Trophoblast cell (in vitro differentiated cells and primary cell): ENCODE measurements at regions not wholly inside any gene's neighbourhood (a gene's known extent, or its start where the extent isn't known, plus 50 kb on each side); places are given as distances from the start of the nearest gene placed in this dataset.

Experiments used
- DNase-seq, 2 donors: peaks; one replicate each; pipeline ENCODE4 v3.0.0-alpha.2; 2016
- H2AFZ ChIP-seq: 2 replicates; pipeline ENCODE4 v1.6.1; 2013; ENCODE audit warnings: low read length, moderate library complexity, mild to moderate bottlenecking; ENCODE audit not compliant: insufficient read depth, poor library complexity
- H2AK5ac ChIP-seq: 2 replicates; pipeline ENCODE4 v1.6.1; 2013; ENCODE audit warnings: mild to moderate bottlenecking, low read length
- H2BK120ac ChIP-seq: 2 replicates; pipeline ENCODE4 v1.6.1; 2013; ENCODE audit warnings: low read length, mild to moderate bottlenecking, moderate library complexity; ENCODE audit not compliant: insufficient read depth, poor library complexity
- H2BK12ac ChIP-seq: 2 replicates; pipeline ENCODE4 v1.6.1; 2013; ENCODE audit warnings: mild to moderate bottlenecking, low read length, moderate library complexity
- H2BK5ac ChIP-seq: 2 replicates; pipeline ENCODE4 v1.6.1; 2013; ENCODE audit warnings: low read length, low read depth, moderate library complexity, mild to moderate bottlenecking; ENCODE audit not compliant: poor library complexity
- H3K14ac ChIP-seq: 2 replicates; pipeline ENCODE4 v1.6.1; 2013; ENCODE audit warnings: mild to moderate bottlenecking, low read length
- H3K18ac ChIP-seq: 2 replicates; pipeline ENCODE4 v1.6.1; 2013; ENCODE audit warnings: mild to moderate bottlenecking, low read length
- H3K23ac ChIP-seq: 2 replicates; pipeline ENCODE4 v1.6.1; 2013; ENCODE audit warnings: low read length
- H3K27ac ChIP-seq: 2 replicates; pipeline ENCODE4 v1.5.1; 2013; ENCODE audit warnings: low read depth, mild to moderate bottlenecking, inconsistent platforms, low read length, moderate library complexity
- H3K27me3 ChIP-seq: 2 replicates; pipeline ENCODE4 v1.6.1; 2013; ENCODE audit warnings: inconsistent platforms, mild to moderate bottlenecking, low read length, moderate library complexity; ENCODE audit not compliant: insufficient read depth
- H3K36me3 ChIP-seq, 2 experiments: 1 replicate in 1 of 2; 2 replicates in 1 of 2; pipeline ENCODE4 v1.6.1; 2013; ENCODE audit warnings: low read length in 2 of 2, mild to moderate bottlenecking in 2 of 2, moderate library complexity in 1 of 2; ENCODE audit not compliant: insufficient read depth in 2 of 2, control insufficient read depth in 1 of 2
- H3K4ac ChIP-seq: 2 replicates; pipeline ENCODE4 v1.6.1; 2013; ENCODE audit warnings: low read depth, mild to moderate bottlenecking, low read length, moderate library complexity
- H3K4me1 ChIP-seq, 2 experiments: 1 replicate in 1 of 2; 2 replicates in 1 of 2; pipeline ENCODE4 v1.6.1; 2013; ENCODE audit warnings: low read length in 2 of 2, mild to moderate bottlenecking in 2 of 2, moderate library complexity in 1 of 2; ENCODE audit not compliant: insufficient read depth in 2 of 2, control insufficient read depth in 1 of 2
- H3K4me2 ChIP-seq: 2 replicates; pipeline ENCODE4 v1.6.1; 2013; ENCODE audit warnings: inconsistent platforms, mild to moderate bottlenecking, low read length, moderate library complexity
- H3K4me3 ChIP-seq: 2 replicates; pipeline ENCODE4 v1.5.1; 2013; ENCODE audit warnings: mild to moderate bottlenecking, low read depth, low read length, inconsistent platforms
- H3K79me1 ChIP-seq: one replicate; pipeline ENCODE4 v1.6.1; 2013; ENCODE audit warnings: low read length
- H3K79me2 ChIP-seq: 2 replicates; pipeline ENCODE4 v1.6.1; 2013; ENCODE audit warnings: low read length, mild to moderate bottlenecking; ENCODE audit not compliant: control insufficient read depth, insufficient read depth, poor library complexity
- H3K9ac ChIP-seq: 2 replicates; pipeline ENCODE4 v1.6.1; 2013; ENCODE audit warnings: mild to moderate bottlenecking, low read length
- H3K9me3 ChIP-seq: 2 replicates; pipeline ENCODE4 v1.6.1; 2013; ENCODE audit warnings: low read depth, mild to moderate bottlenecking, control low read depth, inconsistent platforms, low read length; ENCODE audit not compliant: insufficient read depth
- H4K12ac ChIP-seq: 2 replicates; pipeline ENCODE4 v1.6.1; 2013; ENCODE audit warnings: low read depth, mild to moderate bottlenecking, low read length, moderate library complexity
- H4K8ac ChIP-seq: 2 replicates; pipeline ENCODE4 v1.6.1; 2013; ENCODE audit warnings: low read depth, mild to moderate bottlenecking, low read length, moderate library complexity
- H4K91ac ChIP-seq: one replicate; pipeline ENCODE4 v1.6.1; 2013; ENCODE audit warnings: low read depth, mild to moderate bottlenecking, low read length, moderate library complexity
- WGBS: extraction: QIAGEN DNeasy Blood & Tissue Kit; methylation state at CpG from one replicate; pipeline ENCODE4 v1.1.7; 2013; ENCODE audit warnings: missing lambda C conversion rate; ENCODE audit not compliant: insufficient read length, insufficient coverage; ENCODE audit errors: extremely low coverage; 5-methylcytosine and 5-hydroxymethylcytosine counted together

DNA sequence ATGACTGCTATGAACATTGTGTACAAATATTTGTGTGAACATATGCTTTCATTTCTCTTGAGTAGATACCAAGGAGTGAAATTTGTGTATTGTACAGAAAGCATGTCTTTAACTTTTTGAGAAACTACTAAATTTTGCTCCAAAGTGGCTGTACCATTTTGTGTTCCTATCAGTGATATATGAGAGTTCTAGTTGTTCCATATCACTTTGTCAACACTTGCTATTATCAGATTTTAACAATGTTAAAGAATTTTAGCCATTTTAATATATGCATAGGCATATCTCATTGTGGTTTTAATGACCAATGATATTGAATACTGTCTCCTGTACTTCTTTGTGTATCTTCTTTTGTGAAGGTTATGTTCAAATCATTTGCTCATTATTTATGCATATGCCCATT, 142.9 kb upstream of the NR3C1 start:
- Histone ChIP-seq H3K9me3 (no peaks in the 10 kb centered on the region), H4K12ac (no peak overlapping the region), H3K79me1 (no peaks in the 10 kb centered on the region), H3K27me3 (no peaks in the 10 kb centered on the region), H3K4me1 (peaks cover 2 to 3% of the 10 kb centered on the region in 2 experiments), H4K91ac (no peak overlapping the region), H3K79me2 (no peaks in the 10 kb centered on the region), H4K8ac (no peak overlapping the region), H3K36me3 (no peaks in the 10 kb centered on the region), H2BK120ac (no peak overlapping the region), H2BK5ac (no peak overlapping the region), H3K23ac (no peak overlapping the region), H3K4ac (no peak overlapping the region), H2AFZ (no peak overlapping the region), H3K9ac (no peak overlapping the region), H2BK12ac (no peak overlapping the region), H3K27ac (no peak overlapping the region), H3K4me2 (no peak overlapping the region), H2AK5ac (no peak overlapping the region), H3K18ac (no peak overlapping the region), H3K4me3 (no peak overlapping the region), H3K14ac (no peak overlapping the region)
- no peak for DNase-seq

- no peaks in the 10 kb centered on the region for H3K79me1 ChIP-seq
- no peak overlapping the region for H4K8ac ChIP-seq
- H2BK5ac ChIP-seq, result no peak overlapping the region
- H3K4me1 ChIP-seq, result peaks cover 2 to 3% of the 10 kb centered on the region in 2 experiments
- no peak overlapping the region for H3K4ac ChIP-seq
- no peak overlapping the region for H4K91ac ChIP-seq
- H3K36me3 ChIP-seq, result no peaks in the 10 kb centered on the region
- no peaks in the 10 kb centered on the region for H3K79me2 ChIP-seq
- no peak overlapping the region for H3K4me3 ChIP-seq
- H3K9me3 ChIP-seq, result no peaks in the 10 kb centered on the region
- no peak overlapping the region for H4K12ac ChIP-seq
- no peak overlapping the region for H2BK120ac ChIP-seq
- H3K27ac ChIP-seq, result no peak overlapping the region
- H3K27me3 ChIP-seq, result no peaks in the 10 kb centered on the region
- no peak overlapping the region for H2AFZ ChIP-seq
- no peak overlapping the region for H2AK5ac ChIP-seq
- no peak for DNase-seq
- H3K14ac ChIP-seq, result no peak overlapping the region
- no peak overlapping the region for H2BK12ac ChIP-seq
- no peak overlapping the region for H3K4me2 ChIP-seq
- H3K23ac ChIP-seq, result no peak overlapping the region
- H3K18ac ChIP-seq, result no peak overlapping the region
- H3K9ac ChIP-seq, result no peak overlapping the region
Observed at GRCh38 chr5:143544606-143545005, 141.1 kb upstream of the NR3C1 start.

DNA sequence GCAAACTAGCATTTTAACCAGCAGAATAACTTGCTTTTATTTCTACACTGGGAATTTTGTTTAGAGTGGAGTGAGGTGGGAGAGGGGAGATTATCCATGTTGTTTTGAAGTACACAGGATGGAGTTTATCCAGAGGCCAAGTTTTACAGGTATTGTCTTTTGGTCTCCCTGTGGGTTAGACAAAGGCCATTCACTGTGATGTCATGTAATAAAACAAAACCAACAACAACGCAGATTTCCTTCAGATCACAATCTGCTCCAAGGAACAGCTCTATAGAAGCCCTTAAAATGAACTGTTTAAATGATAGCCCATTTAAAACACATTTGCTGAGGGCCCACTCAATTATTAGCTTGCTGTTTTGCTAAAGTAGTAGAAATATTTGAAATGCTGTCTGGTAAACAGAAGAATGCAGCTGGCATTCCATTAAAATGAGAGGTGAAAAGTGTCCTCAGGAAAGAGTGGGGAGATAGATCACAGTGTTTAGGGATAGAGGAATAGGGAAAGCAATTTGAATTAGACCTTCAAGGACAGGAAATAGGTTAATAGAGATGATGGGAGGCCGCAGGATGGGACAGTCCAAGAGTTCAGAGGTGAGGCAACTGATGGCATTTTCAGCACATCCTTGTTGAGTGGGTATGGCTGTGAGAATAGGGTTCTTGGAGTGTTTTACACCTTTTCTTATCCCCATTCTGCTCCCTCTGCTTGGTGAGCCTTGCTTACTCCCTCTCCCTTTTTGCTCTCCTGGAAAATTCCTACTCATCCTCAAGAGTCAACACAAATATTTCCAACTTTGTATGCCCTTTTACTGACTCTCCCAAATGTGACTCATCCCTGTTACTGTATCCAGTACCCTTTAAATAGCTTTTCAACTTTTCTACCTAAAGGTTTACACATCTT, 140.1 kb upstream of the NR3C1 start:
- no CpG with 5 or more reads among the region's 2 CpGs for whole genome bisulfite sequencing
- H2BK12ac ChIP-seq, result no peak overlapping the region

GRCh38 chr5:143542798-143543144, 139.3 kb upstream of the NR3C1 start:
- peak in 1 of 2 donors; percentile 33 for DNase-seq
- no peaks in the 10 kb centered on the region for H3K27me3 ChIP-seq
- H3K79me2 ChIP-seq, result no peaks in the 10 kb centered on the region
- no peaks in the 10 kb centered on the region for H3K36me3 ChIP-seq
- H2BK5ac ChIP-seq, result no peak overlapping the region
- H3K4me1 ChIP-seq, result peaks cover 2 to 3% of the 10 kb centered on the region in 2 experiments
- no peak overlapping the region for H2BK120ac ChIP-seq
- no peak overlapping the region for H3K27ac ChIP-seq
- H2AFZ ChIP-seq, result no peak overlapping the region
- no peak overlapping the region for H2BK12ac ChIP-seq
- H3K4ac ChIP-seq, result no peak overlapping the region
- H2AK5ac ChIP-seq, result no peak overlapping the region
- H3K4me3 ChIP-seq, result no peak overlapping the region
- WGBS, result no CpG with 5 or more reads among the region's 3 CpGs
- H4K91ac ChIP-seq, result no peak overlapping the region
- H3K14ac ChIP-seq, result no peak overlapping the region
- H3K9ac ChIP-seq, result no peak overlapping the region
- no peak overlapping the region for H4K12ac ChIP-seq
- no peaks in the 10 kb centered on the region for H3K79me1 ChIP-seq
- H3K18ac ChIP-seq, result no peak overlapping the region
- H3K23ac ChIP-seq, result no peak overlapping the region
- no peak overlapping the region for H4K8ac ChIP-seq
- H3K4me2 ChIP-seq, result no peak overlapping the region
- no peaks in the 10 kb centered on the region for H3K9me3 ChIP-seq

More for the DNA sequence above, 140.1 kb upstream of the NR3C1 start:
- Histone ChIP-seq H2BK120ac (no peak overlapping the region), H4K12ac (no peak overlapping the region), H3K27ac (peak overlapping the region; percentile 29), H2AK5ac (no peak overlapping the region), H4K8ac (no peak overlapping the region), H3K4me2 (peak overlapping the region; percentile 4), H3K23ac (no peak overlapping the region), H3K4me3 (no peak overlapping the region), H4K91ac (no peak overlapping the region), H3K4ac (no peak overlapping the region), H3K18ac (no peak overlapping the region), H3K9ac (no peak overlapping the region), H3K27me3 (no peaks in the 10 kb centered on the region), H2BK5ac (no peak overlapping the region), H3K36me3 (no peaks in the 10 kb centered on the region), H3K4me1 (peaks cover 2 to 3% of the 10 kb centered on the region in 2 experiments), H3K14ac (no peak overlapping the region), H3K79me1 (no peaks in the 10 kb centered on the region), H2AFZ (no peak overlapping the region), H3K9me3 (no peaks in the 10 kb centered on the region), H3K79me2 (no peaks in the 10 kb centered on the region)
- DNase-seq, result peak; percentile 5 to 59
